ENCODE measurements at regions not wholly inside any gene's neighbourhood (a gene's known extent, or its start where the extent isn't known, plus 50 kb on each side); places are given as distances from the start of the nearest gene placed in this dataset.

DNA sequence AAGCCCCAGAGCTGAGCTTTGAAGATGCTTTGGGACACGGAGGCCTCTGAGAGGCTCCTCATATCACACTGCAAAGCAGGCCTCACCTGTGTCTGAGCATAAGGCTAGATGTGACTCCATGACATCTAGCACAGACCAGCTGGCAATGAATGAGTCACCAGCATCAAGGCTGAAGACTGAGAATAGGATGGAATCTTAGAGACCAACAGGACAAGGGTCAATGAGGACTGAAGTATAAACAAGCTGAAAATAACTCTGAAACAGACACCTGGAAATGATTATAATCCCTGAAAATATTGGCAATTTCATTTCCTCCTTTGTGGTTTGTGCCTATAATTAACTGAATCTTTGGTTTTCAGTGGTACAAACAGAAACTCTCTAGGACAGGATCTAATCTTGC, 87.1 kb upstream of the PRPS1 start:
- POLR2A ChIA-PET, result no interaction called here
- no peak for TF ChIP-seq CTCF (IDR thresholded peaks at IDR 0.05; ENCODE audit: control extremely low read depth, extremely low read depth, low read depth, missing control alignments)
- no peak for DNase-seq (ENCODE audit: extremely low spot score)
- CTCF ChIA-PET, result interaction anchor here (1.4 to 3.0 kb wide), 3 partner anchors 18 to 236 kb away, joined by 4 to 8 read pairs (median 5); partner anchors contain the start of gene NCBP2L

- ChIA-PET CTCF (interaction anchor here (3.0 kb wide), 1 partner anchor 235 kb away, joined by 8 read pairs; the partner anchor contains the start of gene NCBP2L), POLR2A (no interaction called here)
- TF ChIP-seq CTCF (IDR thresholded peaks at IDR 0.05; ENCODE audit: control extremely low read depth, extremely low read depth, low read depth, missing control alignments), result no peak
- no peak for DNase-seq (ENCODE audit: extremely low spot score)
Measured at GRCh38 chrX:107542040-107542439, 86.3 kb upstream of the PRPS1 start.

GRCh38 chrX:107542500-107542899, 85.8 kb upstream of the PRPS1 start:
- ChIA-PET CTCF (interaction anchor here (3.0 kb wide), 1 partner anchor 235 kb away, joined by 8 read pairs; the partner anchor contains the start of gene NCBP2L), POLR2A (no interaction called here)
- DNase-seq (ENCODE audit: extremely low spot score), result no peak
- no peak for TF ChIP-seq CTCF (IDR thresholded peaks at IDR 0.05; ENCODE audit: control extremely low read depth, extremely low read depth, low read depth, missing control alignments)

GRCh38 chrX:107547621-107548020, 80.7 kb upstream of the PRPS1 start:
- TF ChIP-seq CTCF (IDR thresholded peaks at IDR 0.05; ENCODE audit: control extremely low read depth, extremely low read depth, low read depth, missing control alignments), result no peak
- no peak for DNase-seq (ENCODE audit: extremely low spot score)
- CTCF ChIA-PET, result no interaction called here
- POLR2A ChIA-PET, result no interaction called here

DNA sequence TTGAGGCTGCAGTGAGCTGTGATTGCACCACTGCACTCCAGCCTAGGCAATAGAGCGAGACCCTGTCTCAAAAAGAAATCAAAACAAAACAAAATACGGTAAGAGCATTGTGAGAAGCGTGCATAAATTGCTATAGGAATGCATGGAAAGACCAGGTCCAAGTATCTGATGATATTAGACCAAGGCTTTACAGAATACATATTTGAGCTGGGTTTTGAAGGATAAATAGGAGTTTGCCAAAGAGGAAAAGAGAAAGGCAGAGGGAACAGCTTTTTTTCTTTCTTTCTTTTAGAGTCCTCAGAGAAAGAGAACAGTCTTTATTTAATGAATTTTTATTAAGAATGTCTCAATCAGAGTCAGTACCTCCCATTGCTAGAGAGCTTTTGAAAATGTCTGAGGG, 79.5 kb upstream of the PRPS1 start:
- POLR2A ChIA-PET, result no interaction called here

GRCh38 chrX:107549504-107549903, 78.8 kb upstream of the PRPS1 start:
- DNase-seq (ENCODE audit: extremely low spot score), result no peak
- ChIA-PET CTCF (interaction anchor here (1.0 kb wide), 1 partner anchor 13 kb away, joined by 3 read pairs; no protein-coding TSS in a partner anchor), POLR2A (no interaction called here)
- TF ChIP-seq CTCF (IDR thresholded peaks at IDR 0.05; ENCODE audit: control extremely low read depth, extremely low read depth, low read depth, missing control alignments), result no peak

More for the DNA sequence above, 79.5 kb upstream of the PRPS1 start:
- no peak for TF ChIP-seq CTCF (IDR thresholded peaks at IDR 0.05; ENCODE audit: control extremely low read depth, extremely low read depth, low read depth, missing control alignments)
- DNase-seq (ENCODE audit: extremely low spot score), result no peak
- CTCF ChIA-PET, result interaction anchor here (1.0 kb wide), 1 partner anchor 14 kb away, joined by 3 read pairs; no protein-coding TSS in a partner anchor

DNA sequence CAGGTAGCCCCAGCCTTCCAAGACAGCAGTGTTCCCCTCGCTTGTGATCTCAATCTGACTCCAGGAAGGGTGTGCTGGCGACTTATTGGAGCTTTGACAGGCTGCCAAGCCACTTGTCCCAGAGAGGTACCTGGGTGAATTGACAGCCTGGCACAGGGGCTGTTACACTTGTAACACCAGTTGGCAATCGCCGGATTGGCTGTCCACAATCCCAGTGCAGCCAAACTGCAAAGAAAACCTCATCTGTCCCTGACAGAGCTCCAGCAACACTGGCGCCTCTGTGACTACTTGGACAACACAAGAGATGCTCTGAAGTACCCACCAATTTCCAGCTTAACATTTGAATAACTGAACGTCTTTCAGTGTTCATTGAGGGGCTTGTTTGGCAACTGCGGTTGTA, 76.8 kb upstream of the PRPS1 start:
- POLR2A ChIA-PET, result no interaction called here
- TF ChIP-seq CTCF (IDR thresholded peaks at IDR 0.05; ENCODE audit: control extremely low read depth, extremely low read depth, low read depth, missing control alignments), result no peak
- CTCF ChIA-PET, result no interaction called here
- DNase-seq (ENCODE audit: extremely low spot score), result no peak
